ENCODE measurements at regions not wholly inside any gene's neighbourhood (a gene's known extent, or its start where the extent isn't known, plus 50 kb on each side); places are given as distances from the start of the nearest gene placed in this dataset.

DNA sequence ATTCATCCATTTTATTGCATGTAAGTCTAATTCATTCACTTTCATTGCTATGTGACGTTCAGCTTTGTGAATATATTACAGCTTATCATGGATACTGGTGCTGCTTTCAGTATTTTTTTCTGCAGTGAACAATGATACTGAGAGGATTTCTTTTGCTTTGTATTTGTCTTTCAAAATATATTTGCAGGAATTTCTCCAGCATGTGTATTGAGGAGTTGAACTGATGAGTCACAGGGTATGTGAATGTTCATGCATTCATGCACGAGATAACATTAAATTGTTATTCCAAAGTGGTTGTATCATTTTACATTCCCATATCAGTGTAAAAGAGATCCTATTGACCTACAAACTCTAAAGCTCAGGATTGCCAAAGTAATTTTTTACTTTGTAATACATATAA, 283.8 kb upstream of the ARSJ start:
- DNase-seq (ENCODE audit: low spot score) = no peak
- in situ Hi-C loops (cut with MboI; ENCODE audit: low sequenced_read_pairs, unreplicated experiment) = no loop called here
- TF ChIP-seq, protein P1, sequence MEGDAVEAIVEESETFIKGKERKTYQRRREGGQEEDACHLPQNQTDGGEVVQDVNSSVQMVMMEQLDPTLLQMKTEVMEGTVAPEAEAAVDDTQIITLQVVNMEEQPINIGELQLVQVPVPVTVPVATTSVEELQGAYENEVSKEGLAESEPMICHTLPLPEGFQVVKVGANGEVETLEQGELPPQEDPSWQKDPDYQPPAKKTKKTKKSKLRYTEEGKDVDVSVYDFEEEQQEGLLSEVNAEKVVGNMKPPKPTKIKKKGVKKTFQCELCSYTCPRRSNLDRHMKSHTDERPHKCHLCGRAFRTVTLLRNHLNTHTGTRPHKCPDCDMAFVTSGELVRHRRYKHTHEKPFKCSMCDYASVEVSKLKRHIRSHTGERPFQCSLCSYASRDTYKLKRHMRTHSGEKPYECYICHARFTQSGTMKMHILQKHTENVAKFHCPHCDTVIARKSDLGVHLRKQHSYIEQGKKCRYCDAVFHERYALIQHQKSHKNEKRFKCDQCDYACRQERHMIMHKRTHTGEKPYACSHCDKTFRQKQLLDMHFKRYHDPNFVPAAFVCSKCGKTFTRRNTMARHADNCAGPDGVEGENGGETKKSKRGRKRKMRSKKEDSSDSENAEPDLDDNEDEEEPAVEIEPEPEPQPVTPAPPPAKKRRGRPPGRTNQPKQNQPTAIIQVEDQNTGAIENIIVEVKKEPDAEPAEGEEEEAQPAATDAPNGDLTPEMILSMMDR (IDR thresholded peaks at IDR 0.05; ENCODE audit: borderline replicate concordance, control extremely low read depth, extremely low read depth, insufficient read depth, missing control alignments) = no peak

- in situ Hi-C loops (cut with MboI; ENCODE audit: low sequenced_read_pairs, unreplicated experiment) = no loop called here
- TF ChIP-seq, protein P1 (IDR thresholded peaks at IDR 0.05; ENCODE audit: borderline replicate concordance, control extremely low read depth, extremely low read depth, insufficient read depth, missing control alignments) = no peak
- DNase-seq (ENCODE audit: low spot score) = no peak
Measured at GRCh38 chr4:114264452-114264851, 285.0 kb upstream of the ARSJ start.

DNA sequence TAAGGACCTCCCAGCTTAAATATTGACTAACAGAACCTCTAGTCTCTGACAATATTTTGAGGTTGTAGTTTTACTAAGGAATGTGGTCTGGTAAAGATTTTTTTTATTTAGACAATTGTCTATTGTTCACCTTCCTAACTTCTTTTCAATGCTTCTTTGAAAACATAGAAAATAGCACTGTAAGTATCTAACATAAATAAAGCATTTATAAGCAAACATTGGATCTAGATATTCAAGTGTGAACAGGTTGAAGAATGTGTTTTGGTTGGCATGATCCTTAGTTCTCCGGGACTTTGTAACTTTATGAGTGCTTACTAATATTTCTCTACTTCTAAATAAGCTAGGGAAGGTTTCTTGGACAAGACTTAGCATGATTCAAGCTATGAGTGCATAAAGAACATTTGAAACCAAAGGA, 285.4 kb upstream of the ARSJ start:
- TF ChIP-seq, protein P1 (IDR thresholded peaks at IDR 0.05; ENCODE audit: borderline replicate concordance, control extremely low read depth, extremely low read depth, insufficient read depth, missing control alignments) = no peak
- no peak for DNase-seq (ENCODE audit: low spot score)
- in situ Hi-C loops (cut with MboI; ENCODE audit: low sequenced_read_pairs, unreplicated experiment) = no loop called here

- in situ Hi-C loops (cut with MboI; ENCODE audit: low sequenced_read_pairs, unreplicated experiment) = no loop called here
- TF ChIP-seq, protein P1 (IDR thresholded peaks at IDR 0.05; ENCODE audit: borderline replicate concordance, control extremely low read depth, extremely low read depth, insufficient read depth, missing control alignments) = no peak
- DNase-seq (ENCODE audit: low spot score) = no peak
Measured at GRCh38 chr4:114265342-114265741, 285.9 kb upstream of the ARSJ start.

DNA sequence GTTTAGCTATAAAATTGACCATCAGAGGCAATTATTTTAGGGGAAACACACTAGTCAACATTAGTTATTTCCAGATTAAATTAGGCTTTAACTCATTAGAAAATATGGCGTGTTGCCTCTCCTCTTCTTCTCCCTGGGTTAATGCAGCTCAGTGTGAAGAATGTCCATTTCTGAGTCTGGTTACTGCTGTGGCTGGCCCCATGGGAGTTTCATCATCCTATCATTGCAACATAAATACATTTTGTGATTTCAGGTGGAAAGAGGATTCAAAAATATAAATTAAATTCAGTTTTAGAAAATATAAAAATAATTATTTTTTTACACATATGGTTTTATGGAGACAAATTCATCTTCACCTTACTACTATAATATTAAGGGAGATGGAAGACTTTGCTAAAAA, 288.5 kb upstream of the ARSJ start:
- TF ChIP-seq, protein P1 (IDR thresholded peaks at IDR 0.05; ENCODE audit: borderline replicate concordance, control extremely low read depth, extremely low read depth, insufficient read depth, missing control alignments) = no peak
- no peak for DNase-seq (ENCODE audit: low spot score)
- in situ Hi-C loops (cut with MboI; ENCODE audit: low sequenced_read_pairs, unreplicated experiment) = no loop called here

DNA sequence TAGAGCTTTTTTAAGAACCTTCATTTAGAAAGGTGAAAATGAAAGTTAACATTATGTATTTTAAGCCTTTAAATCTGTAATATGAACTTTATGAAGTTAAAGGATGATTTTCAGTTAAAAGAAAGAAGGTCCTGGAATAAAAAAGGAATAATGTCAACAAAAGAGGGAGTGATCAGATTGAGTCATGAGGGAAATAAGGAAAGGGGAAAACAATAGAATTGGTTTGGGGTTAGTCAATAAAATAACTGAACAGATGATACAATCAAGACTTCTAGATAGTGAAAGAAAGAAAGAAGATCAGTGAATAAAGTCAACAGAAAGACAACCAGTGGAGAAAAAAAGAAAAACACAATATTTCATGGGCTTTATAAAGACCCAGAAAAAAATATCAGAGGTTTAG, 291.6 kb upstream of the ARSJ start:
- in situ Hi-C loops (cut with MboI; ENCODE audit: low sequenced_read_pairs, unreplicated experiment) = no loop called here
- no peak for DNase-seq (ENCODE audit: low spot score)
- TF ChIP-seq, protein P1 (IDR thresholded peaks at IDR 0.05; ENCODE audit: borderline replicate concordance, control extremely low read depth, extremely low read depth, insufficient read depth, missing control alignments) = no peak

- DNase-seq (ENCODE audit: low spot score) = no peak
- TF ChIP-seq, protein P1 (IDR thresholded peaks at IDR 0.05; ENCODE audit: borderline replicate concordance, control extremely low read depth, extremely low read depth, insufficient read depth, missing control alignments) = no peak
- in situ Hi-C loops (cut with MboI; ENCODE audit: low sequenced_read_pairs, unreplicated experiment) = no loop called here
Measured at GRCh38 chr4:114272226-114272625, 292.8 kb upstream of the ARSJ start.

Data from GM13976 (cell line).